OCI-LY7 (cell line): ENCODE measurements at regions not wholly inside any gene's neighbourhood (a gene's known extent, or its start where the extent isn't known, plus 50 kb on each side); places are given as distances from the start of the nearest gene placed in this dataset.

Experiments
- CTCF ChIP-seq: fragments of 200-600 bp; sonication (generic); conservative IDR thresholded peaks from 2 replicates; pipeline ENCODE4 v1.5.1; 2014; ENCODE audit warnings: mild to moderate bottlenecking, antibody characterized with exemption, low read length, moderate library complexity, mixed read lengths
- EZH2phosphoT487 ChIP-seq: fragments of 200-600 bp; sonication (generic); IDR thresholded peaks from 2 replicates; pipeline ENCODE4 v1.6.1; 2018; ENCODE audit warnings: low read depth, borderline replicate concordance, mild to moderate bottlenecking, mixed run types, antibody characterized with exemption, low read length, moderate library complexity, mixed read lengths

- TF ChIP-seq CTCF (no peak), EZH2phosphoT487 (no peak)
Measured at GRCh38 chr1:30099587-30100523, 623.5 kb downstream of the MATN1 start.
